ENCODE measurements at regions not wholly inside any gene's neighbourhood (a gene's known extent, or its start where the extent isn't known, plus 50 kb on each side); places are given as distances from the start of the nearest gene placed in this dataset.

DNA sequence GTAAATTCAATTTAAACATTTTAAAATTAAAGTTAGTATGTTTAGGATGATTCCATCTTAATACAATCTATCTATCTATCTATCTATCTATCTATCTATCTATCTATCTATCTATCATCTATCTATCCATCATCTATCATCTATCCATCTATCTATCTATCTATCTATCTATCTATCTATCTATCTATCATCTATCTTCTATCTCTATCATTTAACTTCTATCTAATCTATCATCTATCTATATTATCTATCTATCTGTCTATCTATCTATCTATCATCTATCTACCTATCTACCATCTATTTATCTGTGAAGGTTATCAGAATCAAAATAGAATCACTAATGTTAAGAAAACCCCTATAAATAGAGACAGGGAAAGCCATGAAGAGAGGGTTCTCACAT is 78.3 kb downstream of the RAMP3 start:
- no peak for DNase-seq (ENCODE audit: low spot score)
- Mint-ChIP-seq H3K36me3 (ENCODE audit: low read depth) (no peaks in the 10 kb centered on the region), H3K27me3 (ENCODE audit: low read depth) (peaks cover 24% of the 10 kb centered on the region), H3K9me3 (no peaks in the 10 kb centered on the region), H3K4me1 (ENCODE audit: low read depth) (peaks cover 5% of the 10 kb centered on the region), H3K4me3 (no peak overlapping the region), H3K27ac (no peak overlapping the region)

GRCh38 chr7:45236666-45237065 is 79.1 kb downstream of the RAMP3 start:
- no peaks in the 10 kb centered on the region for H3K9me3 Mint-ChIP-seq
- no peaks in the 10 kb centered on the region for H3K36me3 Mint-ChIP-seq (ENCODE audit: low read depth)
- H3K27me3 Mint-ChIP-seq (ENCODE audit: low read depth): peaks cover 27% of the 10 kb centered on the region
- H3K4me3 Mint-ChIP-seq: no peak overlapping the region
- peaks cover 5% of the 10 kb centered on the region for H3K4me1 Mint-ChIP-seq (ENCODE audit: low read depth)
- DNase-seq (ENCODE audit: low spot score): no peak
- H3K27ac Mint-ChIP-seq: no peak overlapping the region

DNA sequence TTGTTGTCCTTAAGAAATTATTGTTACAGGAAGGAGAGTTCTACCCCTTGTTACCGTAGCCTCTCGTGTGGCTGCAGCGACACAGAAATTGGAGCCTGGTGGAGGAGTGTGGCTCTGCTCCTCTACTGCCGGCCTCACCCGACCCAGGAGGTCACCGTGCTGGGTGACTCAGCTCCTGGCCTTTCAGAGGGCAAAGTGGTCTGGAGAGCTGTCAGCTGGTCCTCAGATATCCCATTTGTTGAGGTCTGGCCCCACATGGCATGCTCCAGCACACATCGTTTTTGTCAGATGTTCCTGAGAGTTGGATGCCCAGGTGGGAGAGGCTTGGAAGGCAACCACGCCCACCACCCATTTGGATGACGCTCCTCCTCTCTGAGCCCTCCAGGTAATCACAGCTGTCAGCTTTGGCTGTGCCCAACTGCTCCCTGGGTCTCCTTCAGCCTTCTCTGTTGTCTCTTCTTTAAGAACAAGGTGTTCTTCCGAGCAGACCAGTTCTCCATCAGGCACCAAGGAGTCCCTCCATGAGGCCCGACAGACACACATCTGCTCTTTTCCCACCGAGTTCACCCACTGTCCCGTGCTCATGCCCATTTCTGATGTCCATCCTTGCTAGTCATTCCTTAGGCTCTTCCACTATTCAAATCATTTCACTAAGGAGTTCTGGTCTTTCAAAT is 80.3 kb downstream of the RAMP3 start:
- no peak overlapping the region for H3K4me3 Mint-ChIP-seq
- no peaks in the 10 kb centered on the region for H3K36me3 Mint-ChIP-seq (ENCODE audit: low read depth)
- no peaks in the 10 kb centered on the region for H3K9me3 Mint-ChIP-seq
- H3K27me3 Mint-ChIP-seq (ENCODE audit: low read depth): peaks cover 27% of the 10 kb centered on the region
- H3K4me1 Mint-ChIP-seq (ENCODE audit: low read depth): peaks cover 5% of the 10 kb centered on the region
- no peak overlapping the region for H3K27ac Mint-ChIP-seq
- DNase-seq (ENCODE audit: low spot score): no peak

DNA sequence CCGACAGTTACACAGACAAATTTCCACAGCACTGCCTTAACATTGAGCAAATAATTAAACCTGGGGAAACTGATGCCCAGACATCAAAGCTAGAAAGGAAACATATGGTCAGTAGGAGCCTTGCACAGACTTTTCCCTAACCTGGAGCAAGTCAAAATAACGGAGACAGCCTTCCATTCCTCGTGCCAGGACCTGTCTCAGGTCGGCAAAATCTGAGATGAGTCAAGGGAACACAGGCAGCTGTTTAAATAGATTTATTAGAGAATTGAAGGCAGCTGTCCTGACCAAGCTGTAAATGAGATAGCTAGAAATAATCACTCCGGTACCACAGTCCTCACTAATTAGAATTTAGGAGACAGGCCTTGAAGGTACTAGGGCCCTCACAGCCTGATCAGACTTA is 81.2 kb downstream of the RAMP3 start:
- Mint-ChIP-seq H3K4me3 (no peak overlapping the region), H3K27me3 (ENCODE audit: low read depth) (peaks cover 20% of the 10 kb centered on the region), H3K27ac (no peak overlapping the region), H3K36me3 (ENCODE audit: low read depth) (no peaks in the 10 kb centered on the region), H3K4me1 (ENCODE audit: low read depth) (no peaks in the 10 kb centered on the region), H3K9me3 (no peaks in the 10 kb centered on the region)
- DNase-seq (ENCODE audit: low spot score): no peak

DNA sequence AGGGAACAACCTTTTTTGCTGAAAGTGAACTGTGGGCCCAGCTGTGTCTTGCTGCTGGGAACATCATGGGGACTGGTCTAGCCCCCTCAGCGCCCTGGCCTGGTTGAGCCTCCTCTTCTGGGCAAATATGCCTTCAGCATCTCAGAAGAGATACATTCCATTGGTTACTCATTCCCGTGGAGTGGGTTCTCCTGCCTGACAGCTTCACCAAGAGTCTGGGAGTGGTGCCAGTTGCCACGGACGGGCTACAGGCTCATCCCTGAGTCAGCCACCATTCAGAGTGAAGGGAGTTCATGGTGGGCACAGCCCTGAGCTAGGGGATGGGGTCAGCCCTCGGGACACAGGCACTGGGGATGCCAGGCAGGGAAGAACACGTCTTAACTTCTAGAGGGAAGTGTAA is 81.9 kb downstream of the RAMP3 start:
- no peak overlapping the region for H3K4me3 Mint-ChIP-seq
- no peaks in the 10 kb centered on the region for H3K4me1 Mint-ChIP-seq (ENCODE audit: low read depth)
- no peak overlapping the region for H3K27ac Mint-ChIP-seq
- H3K36me3 Mint-ChIP-seq (ENCODE audit: low read depth): no peaks in the 10 kb centered on the region
- peaks cover 17% of the 10 kb centered on the region for H3K27me3 Mint-ChIP-seq (ENCODE audit: low read depth)
- no peak for DNase-seq (ENCODE audit: low spot score)
- no peaks in the 10 kb centered on the region for H3K9me3 Mint-ChIP-seq

- peaks cover 18% of the 10 kb centered on the region for H3K27me3 Mint-ChIP-seq (ENCODE audit: low read depth)
- H3K9me3 Mint-ChIP-seq: no peaks in the 10 kb centered on the region
- H3K4me3 Mint-ChIP-seq: no peak overlapping the region
- no peak for DNase-seq (ENCODE audit: low spot score)
- no peaks in the 10 kb centered on the region for H3K36me3 Mint-ChIP-seq (ENCODE audit: low read depth)
- no peaks in the 10 kb centered on the region for H3K4me1 Mint-ChIP-seq (ENCODE audit: low read depth)
- no peak overlapping the region for H3K27ac Mint-ChIP-seq
Measured at GRCh38 chr7:45240273-45240771, 82.7 kb downstream of the RAMP3 start.

DNA sequence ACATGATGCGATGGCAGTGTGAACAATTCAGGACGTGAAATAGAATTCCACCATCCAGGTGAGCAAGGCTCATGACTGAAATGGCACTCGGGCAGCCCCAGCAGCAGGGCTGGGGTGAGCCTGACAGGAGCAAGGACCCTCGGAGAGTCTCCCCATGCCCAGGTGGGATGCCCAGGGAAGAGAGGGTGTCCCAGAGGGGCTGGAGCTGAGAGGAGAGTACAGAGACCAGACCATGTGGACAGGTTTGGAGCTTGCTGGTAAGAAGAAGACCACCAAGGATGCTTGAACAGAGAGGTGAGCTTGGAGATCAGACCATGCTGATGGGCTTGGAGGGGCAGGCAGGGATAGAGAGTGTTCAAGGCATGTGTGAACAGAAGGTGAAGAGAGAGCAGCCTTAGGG is 83.3 kb downstream of the RAMP3 start:
- Mint-ChIP-seq H3K4me3 (no peak overlapping the region), H3K36me3 (ENCODE audit: low read depth) (no peaks in the 10 kb centered on the region), H3K27ac (no peak overlapping the region), H3K4me1 (ENCODE audit: low read depth) (no peaks in the 10 kb centered on the region), H3K27me3 (ENCODE audit: low read depth) (peaks cover 21% of the 10 kb centered on the region), H3K9me3 (no peaks in the 10 kb centered on the region)
- DNase-seq (ENCODE audit: low spot score): no peak

- no peak for DNase-seq (ENCODE audit: low spot score)
- Mint-ChIP-seq H3K4me3 (no peak overlapping the region), H3K9me3 (no peaks in the 10 kb centered on the region), H3K36me3 (ENCODE audit: low read depth) (no peaks in the 10 kb centered on the region), H3K27ac (no peak overlapping the region), H3K27me3 (ENCODE audit: low read depth) (peaks cover 22% of the 10 kb centered on the region), H3K4me1 (ENCODE audit: low read depth) (no peaks in the 10 kb centered on the region)
Measured at GRCh38 chr7:45241339-45242109, 83.9 kb downstream of the RAMP3 start.

GRCh38 chr7:45242261-45242660 is 84.7 kb downstream of the RAMP3 start:
- Mint-ChIP-seq H3K4me1 (ENCODE audit: low read depth) (no peaks in the 10 kb centered on the region), H3K27ac (no peak overlapping the region), H3K9me3 (no peaks in the 10 kb centered on the region), H3K4me3 (no peak overlapping the region), H3K36me3 (ENCODE audit: low read depth) (no peaks in the 10 kb centered on the region), H3K27me3 (ENCODE audit: low read depth) (peaks cover 29% of the 10 kb centered on the region)
- DNase-seq (ENCODE audit: low spot score): no peak

DNA sequence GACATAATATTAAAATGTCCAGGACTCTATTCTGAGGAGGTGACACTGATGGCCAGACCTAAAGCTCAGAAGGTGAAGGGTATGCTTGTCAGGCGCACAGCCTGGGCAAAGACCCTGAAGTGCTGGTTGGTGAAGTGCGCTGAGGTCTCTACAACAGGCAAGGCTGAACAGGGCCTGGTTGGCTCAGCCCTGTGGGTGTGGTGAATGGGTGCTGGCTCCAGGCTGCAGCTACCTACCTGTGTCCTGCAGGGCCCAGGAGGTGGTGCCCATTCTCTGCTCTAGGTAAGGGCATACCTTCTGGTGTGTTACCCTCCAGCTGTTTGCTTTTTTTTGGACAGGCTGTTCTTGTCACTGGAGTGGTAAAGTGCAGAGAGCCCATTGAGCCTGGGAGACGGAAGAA is 85.1 kb downstream of the RAMP3 start:
- Mint-ChIP-seq H3K27ac (no peak overlapping the region), H3K9me3 (no peaks in the 10 kb centered on the region), H3K36me3 (ENCODE audit: low read depth) (no peaks in the 10 kb centered on the region), H3K4me1 (ENCODE audit: low read depth) (no peaks in the 10 kb centered on the region), H3K27me3 (ENCODE audit: low read depth) (peaks cover 32% of the 10 kb centered on the region), H3K4me3 (no peak overlapping the region)
- DNase-seq (ENCODE audit: low spot score): no peak

- no peak overlapping the region for H3K27ac Mint-ChIP-seq
- no peaks in the 10 kb centered on the region for H3K9me3 Mint-ChIP-seq
- H3K4me3 Mint-ChIP-seq: no peak overlapping the region
- no peak for DNase-seq (ENCODE audit: low spot score)
- peaks cover 24% of the 10 kb centered on the region for H3K27me3 Mint-ChIP-seq (ENCODE audit: low read depth)
- H3K4me1 Mint-ChIP-seq (ENCODE audit: low read depth): no peaks in the 10 kb centered on the region
- H3K36me3 Mint-ChIP-seq (ENCODE audit: low read depth): no peaks in the 10 kb centered on the region
Measured at GRCh38 chr7:45244981-45245380, 87.4 kb downstream of the RAMP3 start.

GRCh38 chr7:45246339-45246738 is 88.7 kb downstream of the RAMP3 start:
- Mint-ChIP-seq H3K27ac (no peak overlapping the region), H3K36me3 (ENCODE audit: low read depth) (no peaks in the 10 kb centered on the region), H3K9me3 (no peaks in the 10 kb centered on the region), H3K4me1 (ENCODE audit: low read depth) (no peaks in the 10 kb centered on the region), H3K4me3 (no peak overlapping the region), H3K27me3 (ENCODE audit: low read depth) (peaks cover 21% of the 10 kb centered on the region)
- no peak for DNase-seq (ENCODE audit: low spot score)

DNA sequence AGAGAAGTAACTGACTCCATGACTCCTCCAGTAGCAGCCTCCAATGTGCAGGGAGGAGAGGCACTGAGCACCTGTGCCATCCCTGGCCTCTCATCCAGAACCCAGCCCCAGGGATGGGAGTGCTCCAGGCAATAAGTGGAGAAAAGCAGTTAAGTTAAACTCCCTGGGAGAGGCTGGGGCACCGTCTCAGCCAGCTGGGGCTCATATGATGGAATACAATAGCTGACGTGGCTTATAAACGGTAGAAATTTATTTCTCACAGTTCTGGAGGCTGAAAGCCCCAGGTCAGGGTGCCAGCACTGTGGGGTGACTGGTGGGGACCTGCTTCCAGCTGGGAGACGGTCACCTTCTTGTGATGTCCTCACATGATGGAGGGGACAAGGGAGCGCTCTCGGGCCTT is 94.7 kb downstream of the RAMP3 start:
- no peaks in the 10 kb centered on the region for H3K9me3 Mint-ChIP-seq
- no peaks in the 10 kb centered on the region for H3K36me3 Mint-ChIP-seq (ENCODE audit: low read depth)
- no peak for DNase-seq (ENCODE audit: low spot score)
- H3K4me1 Mint-ChIP-seq (ENCODE audit: low read depth): no peaks in the 10 kb centered on the region
- H3K4me3 Mint-ChIP-seq: no peak overlapping the region
- peaks cover 13% of the 10 kb centered on the region for H3K27me3 Mint-ChIP-seq (ENCODE audit: low read depth)
- no peak overlapping the region for H3K27ac Mint-ChIP-seq

- Mint-ChIP-seq H3K4me3 (no peak overlapping the region), H3K36me3 (ENCODE audit: low read depth) (no peaks in the 10 kb centered on the region), H3K27ac (no peak overlapping the region), H3K27me3 (ENCODE audit: low read depth) (peaks cover 10% of the 10 kb centered on the region), H3K9me3 (no peaks in the 10 kb centered on the region), H3K4me1 (ENCODE audit: low read depth) (no peaks in the 10 kb centered on the region)
- DNase-seq (ENCODE audit: low spot score): no peak
Measured at GRCh38 chr7:45252857-45253256, 95.3 kb downstream of the RAMP3 start.

Data from T-helper 2 cell treated with Interferon-gamma antibody and Interleukin-4, amounts not matched to agents 5 μg/mL and 100 μg/mL, for 36 hours (primary cell).